IPS-NIHi11 (cell line): ENCODE measurements at regions not wholly inside any gene's neighbourhood (a gene's known extent, or its start where the extent isn't known, plus 50 kb on each side); places are given as distances from the start of the nearest gene placed in this dataset.
A peak's percentile ranks its signal among the peaks of the same experiment; 100 is the strongest.

ENCODE experiments used
- DNase-seq: peaks from one replicate; pipeline ENCODE4 v3.0.0; 2012; ENCODE audit warnings: mixed read lengths, low spot score

GRCh38 chr11:120061036-120061760, 76.7 kb downstream of the TRIM29 start:
- DNase-seq, result no peak

GRCh38 chr11:120060512-120060911, 77.4 kb downstream of the TRIM29 start:
- DNase-seq, result no peak

- DNase-seq, result no peak
Observed at GRCh38 chr11:120058931-120059330, 79.0 kb downstream of the TRIM29 start.

GRCh38 chr11:120057595-120058581, 80.0 kb downstream of the TRIM29 start:
- DNase-seq, result peak; percentile 62

GRCh38 chr11:120057028-120057330, 80.9 kb downstream of the TRIM29 start:
- no peak for DNase-seq

- no peak for DNase-seq
Observed at GRCh38 chr11:120056301-120057027, 81.4 kb downstream of the TRIM29 start.

GRCh38 chr11:120055646-120056045, 82.3 kb downstream of the TRIM29 start:
- DNase-seq, result peak; percentile 38

- no peak for DNase-seq
Observed at GRCh38 chr11:120054753-120055045, 83.2 kb downstream of the TRIM29 start.

GRCh38 chr11:120054016-120054752, 83.7 kb downstream of the TRIM29 start:
- DNase-seq, result no peak

- DNase-seq, result no peak
Observed at GRCh38 chr11:120052196-120052775, 85.6 kb downstream of the TRIM29 start.

GRCh38 chr11:120044011-120044675, 93.8 kb downstream of the TRIM29 start:
- DNase-seq, result no peak

- DNase-seq, result no peak
Observed at GRCh38 chr11:120043328-120043945, 94.5 kb downstream of the TRIM29 start.

- no peak for DNase-seq
Observed at GRCh38 chr11:120041625-120042024, 96.3 kb downstream of the TRIM29 start.

GRCh38 chr11:120040151-120040840, 97.6 kb downstream of the TRIM29 start:
- no peak for DNase-seq

GRCh38 chr11:120039039-120039438, 98.9 kb downstream of the TRIM29 start:
- no peak for DNase-seq

- DNase-seq, result no peak
Observed at GRCh38 chr11:120037111-120037510, 100.8 kb downstream of the TRIM29 start.

GRCh38 chr11:120035756-120036155, 102.2 kb downstream of the TRIM29 start:
- no peak for DNase-seq

- no peak for DNase-seq
Observed at GRCh38 chr11:120034881-120035630, 102.9 kb downstream of the TRIM29 start.

- DNase-seq, result no peak
Observed at GRCh38 chr11:120034176-120034875, 103.6 kb downstream of the TRIM29 start.
